Thyroid gland (tissue), 4 donors: ENCODE measurements at regions not wholly inside any gene's neighbourhood (a gene's known extent, or its start where the extent isn't known, plus 50 kb on each side); places are given as distances from the start of the nearest gene placed in this dataset.

Experiments
- DNase-seq, 2 donors: peaks; one replicate each; pipeline ENCODE4 v3.0.0-alpha.2; 2019
- H3K27ac ChIP-seq, 3 donors: fragments of 200-600 bp; sonication (generic); 1 replicate in 2 of 3; 2 replicates in 1 of 3; pipeline ENCODE4 v1.5.1; 2016 to 2019; ENCODE audit warnings: mild to moderate bottlenecking in 1 of 3, moderate library complexity in 1 of 3
- H3K27me3 ChIP-seq: fragments of 200-600 bp; sonication (generic); one replicate; pipeline ENCODE4 v1.5.1; 2019
- H3K36me3 ChIP-seq, 2 donors: fragments of 200-600 bp; sonication (generic); one replicate each; pipeline ENCODE4 v1.5.1; 2016 to 2019
- H3K4me1 ChIP-seq, 2 donors: fragments of 200-600 bp; sonication (generic); one replicate each; pipeline ENCODE4 v1.5.1; 2017 to 2019
- H3K4me3 ChIP-seq, 3 donors: fragments of 200-600 bp; sonication (generic); replicated peaks in 1 of 3; 1 replicate in 2 of 3; 2 replicates in 1 of 3; pipeline ENCODE4 v1.5.1; 2016; ENCODE audit warnings: mild to moderate bottlenecking in 1 of 3
- H3K9me3 ChIP-seq: fragments of 200-600 bp; sonication (generic); one replicate; pipeline ENCODE4 v1.5.1; 2017
- POLR2A ChIP-seq, 2 donors: fragments of 450-650 bp; IDR thresholded peaks; one replicate each; pipeline ENCODE4 v1.6.1; 2017; ENCODE audit warnings: antibody characterized with exemption in 2 of 2, mild to moderate bottlenecking in 2 of 2, moderate library complexity in 1 of 2
- WGBS, 2 donors: methylation state at CpG; one replicate each; pipeline ENCODE4 v1.1.5; 2017; 5-methylcytosine and 5-hydroxymethylcytosine counted together
- intact Hi-C: fragments of 100-400 bp; cut with DNase I; formaldehyde crosslinking; loops from one replicate; pipeline ENCODE4 v1.15.1; 2023
- TF ChIP-seq, protein P1 (sequence below), 6 experiments: fragments of 200-600 bp in 3 of 6; fragments of 450-650 bp in 3 of 6; sonication (generic) in 3 of 6; IDR thresholded peaks; one replicate each; pipeline ENCODE4 v1.5.1; 2016 to 2019; ENCODE audit warnings: antibody characterized with exemption in 6 of 6, mild to moderate bottlenecking in 2 of 6, inconsistent platforms in 1 of 6, moderate library complexity in 1 of 6

- H3K4me1 ChIP-seq, result peaks cover 7 to 9% of the 10 kb centered on the region in 2 donors
- no peak overlapping the region for H3K4me3 ChIP-seq
- no peak for TF ChIP-seq POLR2A (IDR thresholded peaks at IDR 0.05)
- TF ChIP-seq, protein P1, sequence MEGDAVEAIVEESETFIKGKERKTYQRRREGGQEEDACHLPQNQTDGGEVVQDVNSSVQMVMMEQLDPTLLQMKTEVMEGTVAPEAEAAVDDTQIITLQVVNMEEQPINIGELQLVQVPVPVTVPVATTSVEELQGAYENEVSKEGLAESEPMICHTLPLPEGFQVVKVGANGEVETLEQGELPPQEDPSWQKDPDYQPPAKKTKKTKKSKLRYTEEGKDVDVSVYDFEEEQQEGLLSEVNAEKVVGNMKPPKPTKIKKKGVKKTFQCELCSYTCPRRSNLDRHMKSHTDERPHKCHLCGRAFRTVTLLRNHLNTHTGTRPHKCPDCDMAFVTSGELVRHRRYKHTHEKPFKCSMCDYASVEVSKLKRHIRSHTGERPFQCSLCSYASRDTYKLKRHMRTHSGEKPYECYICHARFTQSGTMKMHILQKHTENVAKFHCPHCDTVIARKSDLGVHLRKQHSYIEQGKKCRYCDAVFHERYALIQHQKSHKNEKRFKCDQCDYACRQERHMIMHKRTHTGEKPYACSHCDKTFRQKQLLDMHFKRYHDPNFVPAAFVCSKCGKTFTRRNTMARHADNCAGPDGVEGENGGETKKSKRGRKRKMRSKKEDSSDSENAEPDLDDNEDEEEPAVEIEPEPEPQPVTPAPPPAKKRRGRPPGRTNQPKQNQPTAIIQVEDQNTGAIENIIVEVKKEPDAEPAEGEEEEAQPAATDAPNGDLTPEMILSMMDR (IDR thresholded peaks at IDR 0.05), result no peak
- H3K27me3 ChIP-seq, result no peaks in the 10 kb centered on the region
- H3K9me3 ChIP-seq, result no peaks in the 10 kb centered on the region
- H3K36me3 ChIP-seq, result no peaks in the 10 kb centered on the region
- no peak overlapping the region for H3K27ac ChIP-seq
- intact Hi-C loops, result no loop called here
- 76 to 86% methylated on average over 10 to 14 of the region's 14 CpGs for WGBS, 2 donors
- no peak for DNase-seq
Observed at GRCh38 chr6:163726037-163726695, 311.6 kb downstream of the QKI start.

DNA sequence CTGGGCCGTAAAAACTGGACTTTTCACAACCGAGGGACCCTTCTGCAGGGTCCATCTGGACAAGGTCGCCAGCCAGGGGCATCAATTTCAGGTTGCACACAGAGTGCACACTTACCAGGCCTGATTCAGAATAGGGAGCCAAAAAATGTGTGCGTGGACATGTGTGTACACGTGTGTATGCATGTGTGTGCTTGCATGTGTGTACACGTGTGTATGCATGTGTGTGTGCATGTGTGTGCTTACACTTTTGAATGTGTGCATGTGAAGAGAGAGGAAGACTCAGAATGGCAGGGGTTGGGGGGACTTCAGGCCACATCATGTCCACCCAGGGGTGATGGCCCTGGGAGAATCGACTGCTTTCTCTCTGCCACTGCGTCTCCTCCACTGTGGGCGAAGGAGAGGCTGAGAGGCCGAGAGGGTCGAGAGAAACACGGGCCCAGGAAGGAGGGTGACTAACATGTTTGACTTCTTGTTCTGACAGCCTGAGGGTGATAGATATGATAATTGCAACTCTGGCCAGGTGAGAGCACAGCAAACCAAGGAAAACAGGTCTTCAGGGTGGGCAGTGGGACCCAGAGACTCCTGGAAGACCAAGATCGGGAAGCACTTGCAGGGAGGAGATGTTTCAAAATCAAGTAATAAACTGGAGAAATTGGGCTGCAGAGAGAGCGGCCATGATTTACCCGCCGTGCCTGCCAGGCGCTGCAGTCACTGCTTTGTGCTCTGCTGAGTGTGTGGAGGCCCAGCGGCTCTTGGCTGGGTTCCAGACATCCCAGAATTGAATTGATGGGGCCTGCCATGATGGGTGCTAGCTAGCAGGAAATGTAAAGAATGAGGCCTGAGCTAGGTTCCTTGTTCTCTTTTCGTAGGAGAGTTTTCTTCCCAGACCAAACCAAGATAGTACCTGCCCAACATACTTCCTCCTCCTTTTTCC, 310.8 kb downstream of the QKI start:
- peaks cover 7 to 9% of the 10 kb centered on the region in 2 donors for H3K4me1 ChIP-seq
- H3K27ac ChIP-seq, result no peak overlapping the region
- H3K4me3 ChIP-seq, result no peak overlapping the region
- 80 to 84% methylated on average over 19 of the region's 19 CpGs for WGBS, 2 donors
- intact Hi-C loops, result no loop called here
- no peaks in the 10 kb centered on the region for H3K9me3 ChIP-seq
- DNase-seq, result peak in 1 of 2 donors; percentile 30
- TF ChIP-seq, protein P1 (IDR thresholded peaks at IDR 0.05), result no peak
- TF ChIP-seq POLR2A (IDR thresholded peaks at IDR 0.05), result no peak
- H3K36me3 ChIP-seq, result no peaks in the 10 kb centered on the region
- H3K27me3 ChIP-seq, result no peaks in the 10 kb centered on the region

DNA sequence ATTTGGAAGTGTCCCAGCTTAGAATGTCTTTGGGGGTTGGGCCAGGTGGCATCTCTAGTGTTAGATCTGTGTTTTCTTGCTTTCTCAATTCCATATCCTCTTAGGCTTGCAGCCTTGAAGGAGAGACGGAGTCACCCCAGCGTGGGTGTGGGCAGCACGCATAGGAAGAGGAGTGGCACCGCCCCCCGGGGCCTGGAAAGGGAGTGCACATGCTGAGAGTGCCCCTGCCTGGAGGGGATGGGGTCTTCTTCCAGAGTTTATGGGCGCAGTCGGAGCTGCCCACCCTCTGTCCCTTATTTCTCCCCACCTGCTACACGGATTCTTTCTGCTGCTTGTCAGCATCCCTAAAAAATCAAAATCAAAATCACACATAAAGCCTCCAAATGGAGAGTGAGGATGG, 309.7 kb downstream of the QKI start:
- Histone ChIP-seq H3K27ac (no peak overlapping the region), H3K4me1 (peaks cover 7 to 9% of the 10 kb centered on the region in 2 donors), H3K36me3 (no peaks in the 10 kb centered on the region), H3K9me3 (no peaks in the 10 kb centered on the region), H3K27me3 (no peaks in the 10 kb centered on the region), H3K4me3 (no peak overlapping the region)
- 80 to 94% methylated on average over 8 of the region's 8 CpGs for WGBS, 2 donors
- no peak for DNase-seq
- intact Hi-C loops, result no loop called here
- TF ChIP-seq POLR2A (IDR thresholded peaks at IDR 0.05), result no peak
- TF ChIP-seq, protein P1 (IDR thresholded peaks at IDR 0.05), result no peak

- no peaks in the 10 kb centered on the region for H3K27me3 ChIP-seq
- DNase-seq, result no peak
- intact Hi-C loops, result no loop called here
- no peak overlapping the region for H3K4me3 ChIP-seq
- TF ChIP-seq, protein P1 (IDR thresholded peaks at IDR 0.05), result no peak
- no peak for TF ChIP-seq POLR2A (IDR thresholded peaks at IDR 0.05)
- H3K27ac ChIP-seq, result no peak overlapping the region
- 56 to 59% methylated on average over 8 of the region's 8 CpGs for WGBS, 2 donors
- H3K36me3 ChIP-seq, result no peaks in the 10 kb centered on the region
- no peaks in the 10 kb centered on the region for H3K9me3 ChIP-seq
- H3K4me1 ChIP-seq, result peaks cover 7 to 9% of the 10 kb centered on the region in 2 donors
Observed at GRCh38 chr6:163723759-163724158, 309.2 kb downstream of the QKI start.
